IMR-90 (cell line): ENCODE measurements at regions not wholly inside any gene's neighbourhood (a gene's known extent, or its start where the extent isn't known, plus 50 kb on each side); places are given as distances from the start of the nearest gene placed in this dataset.

Experiments used
- ATAC-seq: fragments of 200-7000 bp; cut with Tn5 transposase; 2 replicates; pipeline ENCODE4 v1.9.1; 2020; ENCODE audit warnings: low read depth, mild to moderate bottlenecking, moderate library complexity
- BruUV-seq: library from RNA; stranded (reverse); fragments of 400-500 nt; replicated peaks from 2 replicates; lab custom pipeline; 2021; lab: Mats Ljungman, UMichigan
- CTCF ChIA-PET: fragments of 300-600 bp; formaldehyde crosslinking; extraction: SDS; loops from one replicate; lab custom pipeline; 2021; ENCODE audit warnings: antibody characterized with exemption; lab: Yijun Ruan, JAX
- POLR2A ChIA-PET: fragments of 300-600 bp; sonication (Branson Sonifier 250); formaldehyde crosslinking; loops from one replicate; lab custom pipeline; 2022; ENCODE audit warnings: antibody characterized with exemption; ENCODE audit not compliant: unreplicated experiment; lab: Charles Lee
- DNase-seq: peaks from one replicate; pipeline ENCODE4 v3.0.0; 2013
- H2AFZ ChIP-seq: replicated peaks from 2 replicates; pipeline ENCODE3; 2013; ENCODE audit warnings: low read length, mild to moderate bottlenecking; ENCODE audit not compliant: poor library complexity
- H2AK5ac ChIP-seq: 2 replicates; pipeline ENCODE4 v1.6.1; 2013; ENCODE audit warnings: low read depth, low read length, inconsistent platforms
- H2AK9ac ChIP-seq: replicated peaks from 2 replicates; pipeline ENCODE3; 2013; ENCODE audit warnings: mild to moderate bottlenecking, low read depth, low read length, moderate library complexity; ENCODE audit not compliant: poor library complexity
- H2BK120ac ChIP-seq: 2 replicates; pipeline ENCODE4 v1.6.1; 2013; ENCODE audit warnings: low read depth, low read length, inconsistent platforms
- H2BK15ac ChIP-seq: 3 replicates; pipeline ENCODE4 v1.6.1; 2013; ENCODE audit warnings: low read depth, low read length, inconsistent platforms
- H2BK20ac ChIP-seq: 2 replicates; pipeline ENCODE4 v1.6.1; 2013; ENCODE audit warnings: low read depth, mild to moderate bottlenecking, inconsistent platforms, low read length, moderate library complexity
- H2BK5ac ChIP-seq: 2 replicates; pipeline ENCODE4 v1.6.1; 2013; ENCODE audit warnings: mild to moderate bottlenecking, low read depth, low read length, inconsistent platforms; ENCODE audit not compliant: poor library complexity, severe bottlenecking
- H3K14ac ChIP-seq: replicated peaks from 2 replicates; pipeline ENCODE4 v1.6.1; 2013; ENCODE audit warnings: low read depth, low read length, inconsistent platforms
- H3K18ac ChIP-seq: 2 replicates; pipeline ENCODE4 v1.6.1; 2013; ENCODE audit warnings: low read depth, low read length, control low read depth
- H3K23ac ChIP-seq: 2 replicates; pipeline ENCODE4 v1.6.1; 2013; ENCODE audit warnings: low read depth, low read length, inconsistent platforms
- H3K27ac ChIP-seq: 2 replicates; pipeline ENCODE4 v1.5.1; 2013; ENCODE audit warnings: mild to moderate bottlenecking, control low read depth, low read length; ENCODE audit not compliant: insufficient read depth
- H3K27me3 ChIP-seq: 2 replicates; pipeline ENCODE4 v1.6.1; 2013; ENCODE audit warnings: low read length; ENCODE audit not compliant: control insufficient read depth, insufficient read depth
- H3K36me3 ChIP-seq: 2 replicates; pipeline ENCODE4 v1.6.1; 2013; ENCODE audit warnings: low read length, mixed read lengths; ENCODE audit not compliant: control insufficient read depth, insufficient read depth
- H3K4ac ChIP-seq: 2 replicates; pipeline ENCODE4 v1.6.1; 2013; ENCODE audit warnings: low read depth, low read length, inconsistent platforms
- H3K4me1 ChIP-seq: 2 replicates; pipeline ENCODE4 v1.6.1; 2013; ENCODE audit warnings: low read length, mixed read lengths; ENCODE audit not compliant: control insufficient read depth, insufficient read depth
- H3K4me2 ChIP-seq: 2 replicates; pipeline ENCODE4 v1.6.1; 2013; ENCODE audit warnings: low read depth, mild to moderate bottlenecking, control low read depth, low read length, moderate library complexity
- H3K4me3 ChIP-seq: 2 replicates; pipeline ENCODE4 v1.5.1; 2013; ENCODE audit warnings: low read depth, mild to moderate bottlenecking, control low read depth, low read length, moderate library complexity; ENCODE audit not compliant: insufficient read depth
- H3K56ac ChIP-seq: 2 replicates; pipeline ENCODE4 v1.6.1; 2013; ENCODE audit warnings: low read length, inconsistent platforms; ENCODE audit not compliant: insufficient read depth; ENCODE audit errors: extremely low read depth
- H3K79me1 ChIP-seq, 2 experiments: 2 replicates each; pipeline ENCODE4 v1.6.1; 2013; ENCODE audit warnings: low read length in 2 of 2, inconsistent platforms in 1 of 2, low read depth in 1 of 2
- H3K9ac ChIP-seq: 2 replicates; pipeline ENCODE4 v1.6.1; 2013; ENCODE audit warnings: low read depth, low read length, control low read depth
- H3K9me1 ChIP-seq: 2 replicates; pipeline ENCODE4 v1.6.1; 2013; ENCODE audit warnings: low read length, inconsistent platforms; ENCODE audit not compliant: insufficient read depth
- H3K9me3 ChIP-seq: 2 replicates; pipeline ENCODE4 v1.6.1; 2013; ENCODE audit warnings: low read length; ENCODE audit not compliant: control insufficient read depth, insufficient read depth
- H4K20me1 ChIP-seq: 2 replicates; pipeline ENCODE4 v1.6.1; 2013; ENCODE audit warnings: low read length, inconsistent platforms; ENCODE audit not compliant: insufficient read depth
- H4K5ac ChIP-seq: 2 replicates; pipeline ENCODE4 v1.6.1; 2013; ENCODE audit warnings: mild to moderate bottlenecking, low read depth, low read length, control low read depth
- H4K8ac ChIP-seq, 2 experiments: 2 replicates each; pipeline ENCODE4 v1.6.1; 2013; ENCODE audit warnings: low read depth in 2 of 2, low read length in 2 of 2, control low read depth in 1 of 2, inconsistent platforms in 1 of 2
- H4K91ac ChIP-seq: 2 replicates; pipeline ENCODE4 v1.6.1; 2013; ENCODE audit warnings: low read depth, low read length, inconsistent platforms; ENCODE audit not compliant: insufficient read depth
- BHLHE40 ChIP-seq: fragments of 150-350 bp; IDR thresholded peaks from 2 replicates; pipeline ENCODE4 v1.6.1; 2016; ENCODE audit warnings: mild to moderate bottlenecking, low read depth, low read length
- CEBPB ChIP-seq: IDR thresholded peaks from 2 replicates; pipeline ENCODE4 v1.6.1; 2012; ENCODE audit warnings: low read depth, low read length, improper control_type of control experiment
- CHD1 ChIP-seq: IDR thresholded peaks from 2 replicates; pipeline ENCODE4 v1.6.1; 2012; ENCODE audit warnings: low read depth, low read length, improper control_type of control experiment
- ELK1 ChIP-seq: fragments of 150-350 bp; IDR thresholded peaks from 2 replicates; pipeline ENCODE4 v1.6.1; 2016; ENCODE audit warnings: low read depth, mild to moderate bottlenecking, low read length, moderate library complexity, borderline replicate concordance
- FOS ChIP-seq: fragments of 150-350 bp; IDR thresholded peaks from 2 replicates; pipeline ENCODE4 v1.6.1; 2016; ENCODE audit warnings: low read depth, low read length
- MAFK ChIP-seq: IDR thresholded peaks from 2 replicates; pipeline ENCODE4 v1.6.1; 2012; ENCODE audit warnings: low read depth, low read length, improper control_type of control experiment
- MAZ ChIP-seq: IDR thresholded peaks from 2 replicates; pipeline ENCODE4 v1.6.1; 2012; ENCODE audit warnings: low read depth, mild to moderate bottlenecking, low read length, improper control_type of control experiment, moderate library complexity, borderline replicate concordance
- MXI1 ChIP-seq: IDR thresholded peaks from 2 replicates; pipeline ENCODE4 v1.6.1; 2012; ENCODE audit warnings: low read depth, mild to moderate bottlenecking, low read length, moderate library complexity, borderline replicate concordance
- NFE2L2 ChIP-seq: fragments of 150-350 bp; IDR thresholded peaks from 2 replicates; pipeline ENCODE4 v1.6.1; 2016; ENCODE audit warnings: low read depth, mild to moderate bottlenecking, low read length
- POLR2A ChIP-seq: IDR thresholded peaks from 2 replicates; pipeline ENCODE4 v1.6.1; 2012; ENCODE audit warnings: mild to moderate bottlenecking, low read depth, low read length
- RAD21 ChIP-seq: IDR thresholded peaks from 2 replicates; pipeline ENCODE4 v1.6.1; 2012; ENCODE audit warnings: low read length, improper control_type of control experiment
- RCOR1 ChIP-seq: IDR thresholded peaks from 2 replicates; pipeline ENCODE4 v1.6.1; 2012; ENCODE audit warnings: mild to moderate bottlenecking, low read length, improper control_type of control experiment; ENCODE audit not compliant: insufficient replicate concordance
- RFX5 ChIP-seq: IDR thresholded peaks from 2 replicates; pipeline ENCODE4 v1.8.0; 2012; ENCODE audit warnings: low read depth, mild to moderate bottlenecking, low read length, moderate library complexity
- SMC3 ChIP-seq: fragments of 150-350 bp; IDR thresholded peaks from 2 replicates; pipeline ENCODE4 v1.6.1; 2016; ENCODE audit warnings: low read depth, mild to moderate bottlenecking, antibody characterized with exemption, low read length, moderate library complexity
- USF2 ChIP-seq: fragments of 150-350 bp; IDR thresholded peaks from 2 replicates; pipeline ENCODE4 v1.6.1; 2017; ENCODE audit warnings: mild to moderate bottlenecking, antibody characterized with exemption, low read length, low read depth
- WGBS, 2 experiments: methylation state at CpG; one replicate each; pipeline versions ENCODE4 v1.1.5 to v1.1.7; 2013; ENCODE audit warnings: missing lambda C conversion rate in 2 of 2; ENCODE audit not compliant: insufficient read length in 1 of 2; ENCODE audit errors: extremely low coverage in 2 of 2; 5-methylcytosine and 5-hydroxymethylcytosine counted together
- dilution Hi-C: fragments of 300-500 bp; cut with HindIII; formaldehyde crosslinking; loops from one replicate; pipeline ENCODE4 v1.14.3; 2018; ENCODE audit warnings: low sequenced_read_pairs; ENCODE audit not compliant: unreplicated experiment
- in situ Hi-C: fragments of 300-500 bp; cut with MboI; formaldehyde crosslinking; loops from 3 replicates; pipeline ENCODE4 v1.14.3; 2019; ENCODE audit warnings: low sequenced_read_pairs, inconsistent platforms, mixed read lengths
- intact Hi-C: fragments of 100-400 bp; cut with micrococcal nuclease; formaldehyde crosslinking; loops from 2 replicates; pipeline ENCODE4 v1.10.0; 2022
- TF ChIP-seq, protein P1 (sequence below): conservative IDR thresholded peaks from 2 replicates; pipeline ENCODE4 v1.5.1; 2012; ENCODE audit warnings: mild to moderate bottlenecking, low read depth, low read length, improper control_type of control experiment

- WGBS, 2 experiments, result 53% methylated on average over 4 of the region's 8 CpGs; no CpG with 5 or more reads in 1 of the 2 experiments
- Histone ChIP-seq H2BK20ac (no peak overlapping the region), H2BK120ac (no peak overlapping the region), H2BK15ac (no peak overlapping the region), H2AK5ac (no peak overlapping the region), H2BK5ac (no peak overlapping the region), H3K36me3 (no peaks in the 10 kb centered on the region), H3K4ac (no peak overlapping the region), H3K56ac (no peak overlapping the region), H3K9me3 (peaks cover 30% of the 10 kb centered on the region), H4K5ac (no peak overlapping the region), H3K4me2 (no peak overlapping the region), H3K79me1 (no peaks in the 10 kb centered on the region), H3K27me3 (no peaks in the 10 kb centered on the region), H3K9me1 (no peaks in the 10 kb centered on the region), H3K18ac (no peak overlapping the region), H3K4me3 (no peak overlapping the region), H3K27ac (no peak overlapping the region), H4K20me1 (no peaks in the 10 kb centered on the region), H4K91ac (no peak overlapping the region), H2AFZ (no peak overlapping the region), H3K23ac (no peak overlapping the region), H4K8ac (no peak overlapping the region), H2AK9ac (no peak overlapping the region), H3K4me1 (no peaks in the 10 kb centered on the region), H3K9ac (no peak overlapping the region), H3K14ac (no peak overlapping the region)
- ATAC-seq, result no peak
- intact Hi-C loops, result no loop called here
- BruUV-seq, result no TSS peak
- in situ Hi-C loops, result no loop called here
- POLR2A ChIA-PET, result no interaction called here
- TF ChIP-seq MXI1, result no peak
- no peak for TF ChIP-seq MAFK
- no peak for TF ChIP-seq BHLHE40
- no peak for TF ChIP-seq MAZ
- TF ChIP-seq RFX5, result no peak
- TF ChIP-seq ELK1, result no peak
- TF ChIP-seq RCOR1, result no peak
- TF ChIP-seq CEBPB, result no peak
- no peak for TF ChIP-seq POLR2A
- no peak for TF ChIP-seq RAD21
- no peak for TF ChIP-seq NFE2L2
- TF ChIP-seq, protein P1, sequence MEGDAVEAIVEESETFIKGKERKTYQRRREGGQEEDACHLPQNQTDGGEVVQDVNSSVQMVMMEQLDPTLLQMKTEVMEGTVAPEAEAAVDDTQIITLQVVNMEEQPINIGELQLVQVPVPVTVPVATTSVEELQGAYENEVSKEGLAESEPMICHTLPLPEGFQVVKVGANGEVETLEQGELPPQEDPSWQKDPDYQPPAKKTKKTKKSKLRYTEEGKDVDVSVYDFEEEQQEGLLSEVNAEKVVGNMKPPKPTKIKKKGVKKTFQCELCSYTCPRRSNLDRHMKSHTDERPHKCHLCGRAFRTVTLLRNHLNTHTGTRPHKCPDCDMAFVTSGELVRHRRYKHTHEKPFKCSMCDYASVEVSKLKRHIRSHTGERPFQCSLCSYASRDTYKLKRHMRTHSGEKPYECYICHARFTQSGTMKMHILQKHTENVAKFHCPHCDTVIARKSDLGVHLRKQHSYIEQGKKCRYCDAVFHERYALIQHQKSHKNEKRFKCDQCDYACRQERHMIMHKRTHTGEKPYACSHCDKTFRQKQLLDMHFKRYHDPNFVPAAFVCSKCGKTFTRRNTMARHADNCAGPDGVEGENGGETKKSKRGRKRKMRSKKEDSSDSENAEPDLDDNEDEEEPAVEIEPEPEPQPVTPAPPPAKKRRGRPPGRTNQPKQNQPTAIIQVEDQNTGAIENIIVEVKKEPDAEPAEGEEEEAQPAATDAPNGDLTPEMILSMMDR, result no peak
- TF ChIP-seq CHD1, result no peak
- TF ChIP-seq USF2, result no peak
- TF ChIP-seq FOS, result no peak
- TF ChIP-seq SMC3, result no peak
- no peak for DNase-seq
- dilution Hi-C loops, result no loop called here
- CTCF ChIA-PET, result no interaction called here
Observed at GRCh38 chr18:78031991-78032390, 782.3 kb downstream of the GALR1 start.
